Cardiac muscle cell (in vitro differentiated cells and primary cell): ENCODE measurements at regions not wholly inside any gene's neighbourhood (a gene's known extent, or its start where the extent isn't known, plus 50 kb on each side); places are given as distances from the start of the nearest gene placed in this dataset.
"Not testable (repeated sequence)": the region's sequence is repeated elsewhere in the genome, so short reads cannot be mapped to it uniquely, and the experiment has no call there.

ENCODE experiments used
- DNase-seq, 2 donors: peaks; one replicate each; pipeline versions ENCODE4 v3.0.0 to v3.0.0-alpha.2; 2010 to 2017; ENCODE audit warnings: low read depth in 1 of 2, low spot score in 1 of 2
- H3K27ac ChIP-seq: fragments of 200-600 bp; sonication (generic); 2 replicates; pipeline ENCODE4 v1.5.1; 2016
- H3K27me3 ChIP-seq: fragments of 200-600 bp; sonication (generic); 2 replicates; pipeline ENCODE4 v1.6.0; 2016; ENCODE audit warnings: control low read depth
- H3K36me3 ChIP-seq: fragments of 200-600 bp; sonication (generic); 2 replicates; pipeline ENCODE4 v1.5.1; 2016; ENCODE audit warnings: control low read depth
- H3K4me1 ChIP-seq: fragments of 200-600 bp; sonication (generic); 2 replicates; pipeline ENCODE4 v1.8.1; 2017; ENCODE audit warnings: low read depth, mild to moderate bottlenecking, mixed run types
- H3K4me3 ChIP-seq: fragments of 200-600 bp; sonication (generic); 2 replicates; pipeline ENCODE4 v1.5.1; 2016; ENCODE audit warnings: mild to moderate bottlenecking
- H3K9me3 ChIP-seq: fragments of 200-600 bp; sonication (generic); 2 replicates; pipeline ENCODE4 v1.5.1; 2017; ENCODE audit warnings: low read depth, mild to moderate bottlenecking, control low read depth
- TF ChIP-seq, protein P1 (sequence below): IDR thresholded peaks from 2 replicates; pipeline ENCODE4 v1.5.1; 2012; ENCODE audit warnings: low read depth, mild to moderate bottlenecking, low read length

DNA sequence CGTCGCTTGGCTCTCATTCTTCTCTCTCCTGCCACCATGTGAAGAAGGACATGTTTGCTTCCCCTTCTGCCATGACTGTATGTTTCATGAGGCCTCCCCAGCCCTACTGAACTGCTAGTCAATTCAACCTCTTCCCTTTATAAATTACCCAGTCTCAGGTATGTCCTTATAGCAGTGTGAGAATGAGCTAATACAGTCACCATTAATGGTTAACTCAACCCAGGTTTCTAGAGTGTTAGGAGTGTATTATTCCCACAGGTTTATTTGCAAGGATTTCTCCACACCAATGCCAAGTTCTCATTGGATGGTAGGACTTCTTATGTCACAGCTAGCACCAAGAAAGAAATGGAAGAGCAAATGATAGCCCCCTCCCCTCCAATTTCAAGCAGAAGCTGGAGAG is 71.9 kb downstream of the DYNAP start:
- Histone ChIP-seq H3K36me3 (no peaks in the 10 kb centered on the region), H3K4me1 (no peaks in the 10 kb centered on the region), H3K4me3 (no peak overlapping the region), H3K9me3 (no peaks in the 10 kb centered on the region), H3K27ac (no peak overlapping the region), H3K27me3 (no peaks in the 10 kb centered on the region)
- no peak for DNase-seq
- TF ChIP-seq, protein P1, sequence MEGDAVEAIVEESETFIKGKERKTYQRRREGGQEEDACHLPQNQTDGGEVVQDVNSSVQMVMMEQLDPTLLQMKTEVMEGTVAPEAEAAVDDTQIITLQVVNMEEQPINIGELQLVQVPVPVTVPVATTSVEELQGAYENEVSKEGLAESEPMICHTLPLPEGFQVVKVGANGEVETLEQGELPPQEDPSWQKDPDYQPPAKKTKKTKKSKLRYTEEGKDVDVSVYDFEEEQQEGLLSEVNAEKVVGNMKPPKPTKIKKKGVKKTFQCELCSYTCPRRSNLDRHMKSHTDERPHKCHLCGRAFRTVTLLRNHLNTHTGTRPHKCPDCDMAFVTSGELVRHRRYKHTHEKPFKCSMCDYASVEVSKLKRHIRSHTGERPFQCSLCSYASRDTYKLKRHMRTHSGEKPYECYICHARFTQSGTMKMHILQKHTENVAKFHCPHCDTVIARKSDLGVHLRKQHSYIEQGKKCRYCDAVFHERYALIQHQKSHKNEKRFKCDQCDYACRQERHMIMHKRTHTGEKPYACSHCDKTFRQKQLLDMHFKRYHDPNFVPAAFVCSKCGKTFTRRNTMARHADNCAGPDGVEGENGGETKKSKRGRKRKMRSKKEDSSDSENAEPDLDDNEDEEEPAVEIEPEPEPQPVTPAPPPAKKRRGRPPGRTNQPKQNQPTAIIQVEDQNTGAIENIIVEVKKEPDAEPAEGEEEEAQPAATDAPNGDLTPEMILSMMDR = no peak

DNA sequence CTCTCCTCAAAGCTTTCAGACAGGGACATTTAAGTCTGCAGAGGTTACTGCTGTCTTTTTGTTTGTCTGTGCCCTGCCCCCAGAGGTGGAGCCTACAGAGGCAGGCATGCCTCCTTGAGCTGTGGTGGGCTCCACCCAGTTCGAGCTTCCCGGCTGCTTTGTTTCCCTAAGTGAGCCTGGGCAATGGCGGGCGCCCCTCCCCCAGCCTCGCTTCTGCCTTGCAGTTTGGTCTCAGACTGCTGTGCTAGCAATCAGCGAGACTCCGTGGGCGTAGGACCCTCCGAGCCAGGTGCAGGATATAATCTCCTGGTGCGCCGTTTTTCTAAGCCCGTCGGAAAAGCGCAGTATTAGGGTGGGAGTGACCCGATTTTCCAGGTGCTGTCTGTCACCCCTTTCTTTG is 78.7 kb downstream of the DYNAP start:
- not testable (repeated sequence) for H3K4me3 ChIP-seq, H3K27me3 ChIP-seq, DNase-seq, H3K27ac ChIP-seq, H3K9me3 ChIP-seq, H3K36me3 ChIP-seq, H3K4me1 ChIP-seq

DNA sequence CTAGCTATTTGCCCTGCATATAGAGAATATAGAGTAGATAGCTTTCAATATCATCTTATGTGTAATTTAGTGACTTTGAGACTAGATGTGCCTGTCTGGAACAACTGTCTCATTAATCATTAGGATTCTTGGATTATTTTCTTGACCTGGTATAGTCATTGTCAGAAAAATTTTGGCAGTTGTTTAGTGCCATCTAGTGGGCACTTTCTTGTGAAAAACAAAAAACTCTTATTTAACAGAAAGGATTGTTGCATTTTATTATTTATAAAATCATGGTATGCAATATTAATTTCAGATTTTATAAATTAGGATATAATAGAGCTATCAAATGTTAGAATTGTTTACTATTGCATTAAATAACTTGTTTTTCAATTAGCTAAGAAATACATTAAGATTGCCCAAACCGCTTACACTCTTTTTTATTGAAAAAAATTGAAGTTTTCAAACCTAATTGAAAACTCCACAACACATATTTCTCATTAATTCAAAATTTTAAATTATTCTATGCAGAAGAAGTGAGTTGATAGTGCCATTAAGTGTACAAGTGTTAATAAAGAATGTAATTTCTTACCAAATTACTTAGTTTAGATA is 80.3 kb downstream of the DYNAP start:
- H3K9me3 ChIP-seq = no peaks in the 10 kb centered on the region
- no peak overlapping the region for H3K27ac ChIP-seq
- H3K4me3 ChIP-seq = no peak overlapping the region
- no peaks in the 10 kb centered on the region for H3K4me1 ChIP-seq
- TF ChIP-seq, protein P1 = peak; percentile 51
- H3K36me3 ChIP-seq = no peaks in the 10 kb centered on the region
- no peaks in the 10 kb centered on the region for H3K27me3 ChIP-seq
- peak; percentile 59 for DNase-seq

DNA sequence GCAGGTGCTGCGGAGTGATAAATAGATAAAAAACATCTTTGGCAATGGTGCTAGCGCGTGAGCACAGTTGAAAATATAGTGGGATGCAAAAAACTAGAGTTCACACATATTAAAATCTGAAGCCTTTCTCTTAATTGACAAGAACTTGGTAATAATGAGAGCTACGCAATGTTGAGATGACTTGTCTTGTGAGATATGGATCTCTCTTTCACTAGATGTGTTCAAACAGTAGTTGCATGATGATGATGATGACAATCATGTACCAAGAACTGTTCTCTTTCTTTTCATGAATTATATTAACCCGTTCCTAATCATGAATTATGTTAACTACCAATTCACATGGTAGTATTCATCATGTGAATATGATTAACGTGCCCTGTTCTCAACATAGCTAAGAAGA is 81.1 kb downstream of the DYNAP start:
- no peak overlapping the region for H3K4me3 ChIP-seq
- H3K4me1 ChIP-seq = no peaks in the 10 kb centered on the region
- TF ChIP-seq, protein P1 = no peak
- no peak overlapping the region for H3K27ac ChIP-seq
- no peaks in the 10 kb centered on the region for H3K27me3 ChIP-seq
- no peaks in the 10 kb centered on the region for H3K36me3 ChIP-seq
- H3K9me3 ChIP-seq = no peaks in the 10 kb centered on the region
- DNase-seq = no peak

DNA sequence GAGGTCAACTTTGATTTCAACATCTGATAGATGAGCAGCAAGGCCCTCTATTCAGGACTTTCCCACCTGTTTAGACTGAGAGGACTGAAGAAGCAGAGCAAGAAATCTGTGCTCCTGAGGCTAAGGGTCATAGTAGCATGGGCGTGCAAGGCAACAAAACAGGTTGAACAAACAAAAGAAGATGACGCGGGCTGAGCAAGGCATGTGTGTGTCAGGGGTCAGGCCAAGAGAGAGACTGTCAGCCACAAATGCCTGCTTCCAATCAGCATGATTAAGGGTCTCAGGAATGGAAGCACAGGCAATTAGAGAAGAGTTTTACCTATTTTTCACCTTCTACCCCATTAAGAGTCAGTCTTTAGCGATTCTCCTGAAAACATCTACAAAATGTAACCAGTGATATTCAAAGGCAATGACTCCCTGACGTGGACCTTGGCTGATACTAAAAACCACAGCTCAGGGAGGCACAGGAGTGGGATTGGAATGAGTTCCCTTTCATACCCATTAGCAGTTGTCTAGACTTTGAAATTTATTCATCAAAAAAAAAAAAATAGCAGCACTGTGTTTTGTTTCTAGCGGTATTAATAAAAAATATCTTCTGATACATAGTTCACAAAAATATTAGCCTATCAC is 81.9 kb downstream of the DYNAP start:
- H3K27ac ChIP-seq = no peak overlapping the region
- TF ChIP-seq, protein P1 = no peak
- DNase-seq = no peak

DNA sequence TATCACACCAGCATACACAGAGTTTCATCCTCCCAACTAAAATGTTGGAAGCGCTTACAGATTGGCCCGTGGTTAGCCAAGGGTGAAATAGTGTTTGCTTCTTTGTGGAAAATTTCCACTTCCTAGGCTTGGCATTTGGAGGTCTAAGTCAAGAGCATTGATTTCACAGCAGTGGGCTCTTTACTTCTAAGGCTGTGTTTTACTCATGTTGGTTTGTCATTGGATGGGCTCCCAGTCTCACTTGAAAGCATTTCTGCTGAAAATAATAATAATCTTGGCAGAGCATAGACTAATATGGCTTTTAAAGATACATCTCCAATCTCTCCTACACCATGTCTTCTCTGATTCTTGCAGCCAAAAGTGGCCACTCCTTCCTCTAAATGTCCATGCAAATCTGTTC is 82.9 kb downstream of the DYNAP start:
- Histone ChIP-seq H3K27ac (no peak overlapping the region), H3K36me3 (no peaks in the 10 kb centered on the region), H3K9me3 (no peaks in the 10 kb centered on the region), H3K4me3 (no peak overlapping the region), H3K4me1 (no peaks in the 10 kb centered on the region), H3K27me3 (no peaks in the 10 kb centered on the region)
- TF ChIP-seq, protein P1 = no peak
- DNase-seq = no peak

More for the DNA sequence above, 81.9 kb downstream of the DYNAP start:
- H3K36me3 ChIP-seq = no peaks in the 10 kb centered on the region
- no peaks in the 10 kb centered on the region for H3K9me3 ChIP-seq
- H3K4me3 ChIP-seq = no peak overlapping the region
- no peaks in the 10 kb centered on the region for H3K27me3 ChIP-seq
- no peaks in the 10 kb centered on the region for H3K4me1 ChIP-seq
